GM10248 (cell line): ENCODE measurements at regions not wholly inside any gene's neighbourhood (a gene's known extent, or its start where the extent isn't known, plus 50 kb on each side); places are given as distances from the start of the nearest gene placed in this dataset.
A peak's percentile ranks its signal among the peaks of the same experiment; 100 is the strongest.
"Not testable (repeated sequence)": the region's sequence is repeated elsewhere in the genome, so short reads cannot be mapped to it uniquely, and the experiment has no call there.

Source experiments
- CTCF ChIA-PET: fragments of 300-600 bp; sonication (Branson Sonifier 250); formaldehyde crosslinking; extraction: SDS; loops from one replicate; lab custom pipeline; 2021; ENCODE audit warnings: antibody characterized with exemption; lab: Yijun Ruan, JAX
- POLR2A ChIA-PET: fragments of 350-650 bp; sonication (Branson Sonifier 250); formaldehyde crosslinking; extraction: SDS; loops from one replicate; lab custom pipeline; 2020; ENCODE audit warnings: antibody characterized with exemption; lab: Yijun Ruan, JAX
- DNase-seq: peaks from one replicate; pipeline ENCODE4 v3.0.0; 2012; ENCODE audit errors: extremely low spot score
- TF ChIP-seq, protein P1 (sequence below): IDR thresholded peaks from 2 replicates; pipeline ENCODE4 v1.5.1; 2012; ENCODE audit warnings: mild to moderate bottlenecking, low read depth; ENCODE audit errors: extremely low read depth, missing control alignments, control extremely low read depth

DNA sequence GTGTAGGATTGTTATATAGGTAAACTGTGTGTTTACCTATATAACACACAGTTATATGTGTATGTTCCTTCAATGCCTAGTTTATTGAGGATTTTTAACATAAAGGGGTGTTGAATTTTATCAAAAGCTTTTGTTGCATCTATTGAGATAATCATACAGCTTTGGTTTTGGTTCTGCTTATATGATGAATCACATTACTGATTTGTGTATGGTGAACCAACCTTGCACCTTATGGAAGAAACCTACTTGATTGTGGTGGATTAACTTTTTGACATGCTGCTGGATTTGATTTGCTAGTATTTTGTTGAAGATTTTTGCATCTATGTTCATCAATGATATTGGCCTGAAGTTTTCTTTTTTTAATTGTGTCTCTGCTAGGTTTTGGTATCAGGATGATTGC lies 194.9 kb downstream of the TMEM167A start:
- ChIA-PET POLR2A (no interaction called here), CTCF (no interaction called here)
- DNase-seq = no peak
- TF ChIP-seq, protein P1, sequence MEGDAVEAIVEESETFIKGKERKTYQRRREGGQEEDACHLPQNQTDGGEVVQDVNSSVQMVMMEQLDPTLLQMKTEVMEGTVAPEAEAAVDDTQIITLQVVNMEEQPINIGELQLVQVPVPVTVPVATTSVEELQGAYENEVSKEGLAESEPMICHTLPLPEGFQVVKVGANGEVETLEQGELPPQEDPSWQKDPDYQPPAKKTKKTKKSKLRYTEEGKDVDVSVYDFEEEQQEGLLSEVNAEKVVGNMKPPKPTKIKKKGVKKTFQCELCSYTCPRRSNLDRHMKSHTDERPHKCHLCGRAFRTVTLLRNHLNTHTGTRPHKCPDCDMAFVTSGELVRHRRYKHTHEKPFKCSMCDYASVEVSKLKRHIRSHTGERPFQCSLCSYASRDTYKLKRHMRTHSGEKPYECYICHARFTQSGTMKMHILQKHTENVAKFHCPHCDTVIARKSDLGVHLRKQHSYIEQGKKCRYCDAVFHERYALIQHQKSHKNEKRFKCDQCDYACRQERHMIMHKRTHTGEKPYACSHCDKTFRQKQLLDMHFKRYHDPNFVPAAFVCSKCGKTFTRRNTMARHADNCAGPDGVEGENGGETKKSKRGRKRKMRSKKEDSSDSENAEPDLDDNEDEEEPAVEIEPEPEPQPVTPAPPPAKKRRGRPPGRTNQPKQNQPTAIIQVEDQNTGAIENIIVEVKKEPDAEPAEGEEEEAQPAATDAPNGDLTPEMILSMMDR = no peak

DNA sequence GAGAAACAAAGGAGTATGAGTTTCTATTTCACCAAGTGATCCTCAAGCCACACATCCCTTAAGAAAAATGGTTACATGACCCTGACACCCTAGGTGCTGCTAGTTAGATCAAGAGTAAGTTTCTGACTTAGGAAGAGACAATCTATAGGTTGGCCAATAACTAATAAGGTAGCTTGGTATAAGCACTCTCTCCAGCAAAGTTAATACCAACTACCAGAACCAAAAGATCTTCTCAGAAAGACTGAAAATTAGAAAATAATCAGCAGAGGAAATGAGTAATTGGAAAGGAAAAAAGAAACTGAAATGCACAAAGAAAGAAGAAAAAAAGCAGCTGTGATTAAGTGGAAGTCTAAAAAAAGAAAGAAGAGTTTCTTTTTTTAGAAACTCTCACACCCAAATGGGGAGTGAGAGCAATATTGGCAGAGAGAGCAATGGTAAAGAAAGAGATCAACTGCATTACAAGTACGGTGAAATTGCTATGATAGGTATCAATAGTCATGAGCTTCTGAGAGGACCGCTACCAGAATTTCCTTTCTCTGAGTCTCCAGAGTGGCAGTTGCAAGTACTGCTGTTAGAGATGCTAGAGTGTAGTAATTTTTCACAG lies 195.5 kb downstream of the TMEM167A start:
- peak; percentile 18 for DNase-seq
- TF ChIP-seq, protein P1 = no peak
- POLR2A ChIA-PET = no interaction called here
- CTCF ChIA-PET = interaction anchor here (0.9 kb wide), 1 partner anchor 137 kb away, joined by 3 read pairs; no protein-coding TSS in a partner anchor

DNA sequence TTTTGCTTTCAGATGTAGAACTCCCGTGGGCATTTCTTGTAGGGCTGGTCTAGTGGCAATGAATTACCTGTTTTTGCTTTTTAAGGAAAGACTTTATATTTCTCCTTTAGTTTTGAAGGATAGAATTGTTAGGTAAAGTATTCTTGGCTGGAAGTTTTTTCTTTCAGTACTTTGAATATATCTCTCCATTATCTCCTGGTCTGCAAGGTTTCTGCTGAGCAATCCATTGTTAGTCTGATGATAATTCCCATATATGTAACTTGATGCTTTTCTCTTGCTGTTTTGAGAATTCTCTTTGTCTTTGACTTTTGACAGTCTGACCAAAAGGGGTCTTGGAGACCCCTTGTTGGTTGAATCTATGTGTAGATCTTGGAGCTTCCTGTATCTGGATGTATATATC lies 198.1 kb downstream of the TMEM167A start:
- POLR2A ChIA-PET = no interaction called here
- no peak for DNase-seq
- TF ChIP-seq, protein P1 = no peak
- CTCF ChIA-PET = no interaction called here

DNA sequence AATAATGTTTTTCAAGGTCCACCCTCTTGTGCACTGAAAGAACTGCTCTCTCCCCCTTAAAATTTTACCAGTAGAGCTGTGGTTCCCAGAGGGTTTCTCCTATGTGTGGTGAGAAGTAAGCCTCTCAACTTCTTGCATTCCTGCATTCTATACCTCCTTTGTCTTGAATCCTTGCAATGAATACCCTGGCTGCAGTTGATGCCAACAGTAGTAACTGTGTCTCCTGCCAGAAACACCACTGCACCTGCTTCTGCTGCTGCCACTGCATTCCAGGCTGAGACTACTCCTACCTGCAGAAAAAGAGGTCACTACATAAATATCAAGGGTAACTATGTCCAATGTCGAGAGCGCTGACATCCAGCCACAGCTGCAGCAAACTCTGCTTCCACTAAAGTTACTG lies 203.7 kb downstream of the TMEM167A start:
- CTCF ChIA-PET = no interaction called here

DNA sequence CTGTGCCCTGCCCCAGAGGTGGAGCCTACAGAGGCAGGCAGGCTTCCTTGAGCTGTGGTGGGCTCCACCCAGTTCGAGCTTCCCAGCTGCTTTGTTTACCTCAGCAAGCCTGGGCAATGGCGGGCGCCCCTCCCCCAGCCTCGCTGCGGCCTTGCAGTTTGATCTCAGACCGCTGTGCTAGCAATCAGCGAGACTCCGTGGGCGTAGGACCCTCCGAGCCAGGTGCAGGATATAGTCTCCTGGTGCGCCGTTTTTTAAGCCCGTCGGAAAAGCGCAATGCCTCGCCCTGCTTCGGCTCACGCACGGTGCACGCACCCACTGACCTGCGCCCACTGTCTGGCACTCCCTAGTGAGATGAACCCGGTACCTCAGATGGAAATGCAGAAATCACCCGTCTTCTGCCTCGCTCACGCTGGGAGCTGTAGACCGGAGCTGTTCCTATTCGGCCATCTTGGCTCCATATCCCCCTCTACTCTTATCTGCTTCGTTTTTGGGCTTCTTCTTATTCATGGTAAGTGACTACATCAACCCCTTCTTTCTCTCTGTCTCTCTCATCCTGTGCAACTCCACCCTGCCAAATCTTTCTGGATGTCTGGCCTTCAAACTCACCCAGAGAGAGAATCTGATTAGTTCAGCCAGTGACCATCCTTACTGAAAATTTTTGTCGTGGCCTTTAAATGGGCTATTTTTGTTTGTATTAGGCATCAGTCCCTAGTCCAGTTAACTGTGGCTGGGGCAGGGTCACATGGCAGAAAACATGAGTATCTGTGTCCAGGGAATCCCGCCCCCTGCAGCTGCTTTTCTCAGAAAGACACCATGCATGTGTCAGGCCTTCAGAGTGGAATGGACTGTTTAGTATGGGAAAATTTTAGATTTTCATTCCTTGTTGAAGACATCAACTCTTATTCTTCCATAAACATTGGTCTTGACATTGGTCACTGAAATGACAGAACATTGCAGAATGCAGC lies 204.6 kb downstream of the TMEM167A start:
- CTCF ChIA-PET, POLR2A ChIA-PET: not testable (repeated sequence)

More for the DNA sequence above, 203.7 kb downstream of the TMEM167A start:
- POLR2A ChIA-PET = no interaction called here
- TF ChIP-seq, protein P1 = no peak
- DNase-seq = no peak

DNA sequence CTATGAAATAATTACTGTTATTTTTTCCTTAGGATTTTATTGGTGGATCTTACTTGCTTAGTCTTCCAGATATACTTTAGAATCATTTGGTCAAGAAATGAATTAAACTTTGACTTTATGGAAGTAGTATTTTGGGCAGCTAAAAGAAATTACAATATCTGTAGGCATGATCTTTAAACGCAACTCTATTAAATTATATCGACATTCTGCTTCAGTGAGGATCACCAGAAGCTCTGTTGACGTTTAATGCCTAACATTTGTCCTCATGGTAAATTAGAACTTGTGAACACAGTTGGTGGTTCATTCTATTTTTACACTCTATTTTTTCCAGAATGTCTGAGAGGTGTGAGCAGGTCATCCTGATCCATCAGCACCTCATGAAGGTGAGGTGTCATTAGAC lies 211.6 kb downstream of the TMEM167A start:
- ChIA-PET CTCF (no interaction called here), POLR2A (no interaction called here)
- no peak for DNase-seq
- TF ChIP-seq, protein P1 = no peak

More for the DNA sequence above, 204.6 kb downstream of the TMEM167A start:
- not testable (repeated sequence) for DNase-seq

DNA sequence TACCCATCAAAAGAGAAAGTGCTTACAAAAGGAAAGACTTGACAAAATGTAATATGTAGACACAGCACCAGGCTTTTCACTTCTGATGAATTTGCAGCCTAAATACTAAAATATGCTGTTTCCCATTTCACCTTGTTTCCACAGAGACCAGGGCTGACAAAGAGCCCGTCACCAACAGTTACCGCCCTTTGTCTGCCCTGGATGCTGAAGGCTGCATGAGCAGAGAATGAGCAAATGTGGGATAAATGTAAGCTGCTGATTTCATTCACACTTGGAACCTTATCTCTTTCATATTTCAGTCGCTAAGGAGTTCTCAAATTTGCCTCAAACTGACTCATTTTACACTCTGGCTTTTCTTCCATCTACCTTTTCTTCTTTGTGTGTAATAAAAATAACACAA lies 213.9 kb downstream of the TMEM167A start:
- TF ChIP-seq, protein P1 = no peak
- ChIA-PET POLR2A (no interaction called here), CTCF (no interaction called here)
- no peak for DNase-seq
